Suprapubic skin (tissue), 4 donors: ENCODE measurements at regions not wholly inside any gene's neighbourhood (a gene's known extent, or its start where the extent isn't known, plus 50 kb on each side); places are given as distances from the start of the nearest gene placed in this dataset.

ENCODE experiments used
- DNase-seq, 2 donors: peaks; one replicate each; pipeline ENCODE4 v3.0.0-alpha.2; 2019; ENCODE audit warnings: low spot score in 2 of 2
- H3K27ac ChIP-seq: fragments of 200-600 bp; sonication (generic); one replicate; pipeline ENCODE4 v1.5.1; 2019
- H3K27me3 ChIP-seq: fragments of 200-600 bp; sonication (generic); one replicate; pipeline ENCODE4 v1.5.1; 2019
- H3K36me3 ChIP-seq: fragments of 200-600 bp; sonication (generic); one replicate; pipeline ENCODE4 v1.5.1; 2019
- H3K4me1 ChIP-seq: fragments of 200-600 bp; sonication (generic); one replicate; pipeline ENCODE4 v1.5.1; 2019
- H3K4me3 ChIP-seq: fragments of 200-600 bp; sonication (generic); one replicate; pipeline ENCODE4 v1.5.1; 2019; ENCODE audit warnings: mild to moderate bottlenecking
- H3K9me3 ChIP-seq: fragments of 200-600 bp; sonication (generic); one replicate; pipeline ENCODE4 v1.5.1; 2019
- CTCF ChIP-seq, 2 donors: fragments of 200-600 bp in 1 of 2; fragments of 450-650 bp in 1 of 2; sonication (generic) in 1 of 2; IDR thresholded peaks; one replicate each; pipeline ENCODE4 v1.5.1; 2016 to 2019; ENCODE audit warnings: antibody characterized with exemption in 2 of 2, mild to moderate bottlenecking in 1 of 2, moderate library complexity in 1 of 2
- EP300 ChIP-seq: sonication (generic); formaldehyde crosslinking; IDR thresholded peaks from one replicate; pipeline ENCODE4 v1.6.1; 2017; ENCODE audit warnings: antibody characterized with exemption
- POLR2A ChIP-seq, 2 donors: fragments of 450-650 bp; IDR thresholded peaks; one replicate each; pipeline ENCODE4 v1.6.1; 2017; ENCODE audit warnings: antibody characterized with exemption in 2 of 2, mild to moderate bottlenecking in 2 of 2, moderate library complexity in 2 of 2
- POLR2AphosphoS5 ChIP-seq, 3 donors: sonication (generic); formaldehyde crosslinking; IDR thresholded peaks; one replicate each; pipeline ENCODE4 v1.6.1; 2017; ENCODE audit warnings: antibody characterized with exemption in 3 of 3
- WGBS: methylation state at CpG from one replicate; pipeline ENCODE4 v1.1.5; 2018; 5-methylcytosine and 5-hydroxymethylcytosine counted together

- no peaks in the 10 kb centered on the region for H3K4me1 ChIP-seq
- no peaks in the 10 kb centered on the region for H3K9me3 ChIP-seq
- no peaks in the 10 kb centered on the region for H3K27me3 ChIP-seq
- H3K4me3 ChIP-seq = no peak overlapping the region
- TF ChIP-seq POLR2A (IDR thresholded peaks at IDR 0.05) = no peak
- no peak for TF ChIP-seq CTCF (IDR thresholded peaks at IDR 0.05)
- TF ChIP-seq POLR2AphosphoS5 (IDR thresholded peaks at IDR 0.05) = no peak
- TF ChIP-seq EP300 = no peak
- WGBS = 50% methylated on average over 8 of the region's 8 CpGs
- H3K36me3 ChIP-seq = no peaks in the 10 kb centered on the region
- H3K27ac ChIP-seq = no peak overlapping the region
- DNase-seq = peak in 1 of 2 donors; percentile 63
Observed at GRCh38 chr21:32198384-32198783, 80.5 kb downstream of the MIS18A start.

- TF ChIP-seq POLR2A (IDR thresholded peaks at IDR 0.05) = no peak
- TF ChIP-seq POLR2AphosphoS5 (IDR thresholded peaks at IDR 0.05) = no peak
- no peak for TF ChIP-seq CTCF (IDR thresholded peaks at IDR 0.05)
- TF ChIP-seq EP300 = no peak
- WGBS = 27% methylated on average over 2 of the region's 2 CpGs
- Histone ChIP-seq H3K36me3 (no peaks in the 10 kb centered on the region), H3K27ac (no peak overlapping the region), H3K4me1 (no peaks in the 10 kb centered on the region), H3K4me3 (no peak overlapping the region), H3K9me3 (no peaks in the 10 kb centered on the region), H3K27me3 (no peaks in the 10 kb centered on the region)
- no peak for DNase-seq
Observed at GRCh38 chr21:32197896-32198295, 81.0 kb downstream of the MIS18A start.

GRCh38 chr21:32196001-32196400, 82.8 kb downstream of the MIS18A start:
- H3K27me3 ChIP-seq = no peaks in the 10 kb centered on the region
- peak in 1 of 2 donors; percentile 15 for DNase-seq
- WGBS = 90% methylated on average over 4 of the region's 4 CpGs
- H3K4me1 ChIP-seq = no peaks in the 10 kb centered on the region
- H3K36me3 ChIP-seq = no peaks in the 10 kb centered on the region
- TF ChIP-seq POLR2A (IDR thresholded peaks at IDR 0.05) (no peak), EP300 (no peak), CTCF (IDR thresholded peaks at IDR 0.05) (no peak), POLR2AphosphoS5 (IDR thresholded peaks at IDR 0.05) (no peak)
- no peak overlapping the region for H3K27ac ChIP-seq
- no peaks in the 10 kb centered on the region for H3K9me3 ChIP-seq
- H3K4me3 ChIP-seq = no peak overlapping the region

- Histone ChIP-seq H3K27ac (no peak overlapping the region), H3K9me3 (no peaks in the 10 kb centered on the region), H3K36me3 (no peaks in the 10 kb centered on the region), H3K4me1 (no peaks in the 10 kb centered on the region), H3K4me3 (no peak overlapping the region), H3K27me3 (no peaks in the 10 kb centered on the region)
- peak in 1 of 2 donors; percentile 24 for DNase-seq
- WGBS = 88% methylated on average over 7 of the region's 7 CpGs
- no peak for TF ChIP-seq POLR2AphosphoS5 (IDR thresholded peaks at IDR 0.05)
- TF ChIP-seq CTCF (IDR thresholded peaks at IDR 0.05) = no peak
- TF ChIP-seq POLR2A (IDR thresholded peaks at IDR 0.05) = no peak
- no peak for TF ChIP-seq EP300
Observed at GRCh38 chr21:32193098-32193465, 85.8 kb downstream of the MIS18A start.

- Histone ChIP-seq H3K4me3 (no peak overlapping the region), H3K27ac (no peak overlapping the region), H3K27me3 (no peaks in the 10 kb centered on the region), H3K36me3 (no peaks in the 10 kb centered on the region), H3K9me3 (no peaks in the 10 kb centered on the region), H3K4me1 (no peaks in the 10 kb centered on the region)
- 88% methylated on average over 13 of the region's 13 CpGs for WGBS
- DNase-seq = peak in 1 of 2 donors; percentile 15
- no peak for TF ChIP-seq POLR2A (IDR thresholded peaks at IDR 0.05)
- no peak for TF ChIP-seq CTCF (IDR thresholded peaks at IDR 0.05)
- no peak for TF ChIP-seq EP300
- TF ChIP-seq POLR2AphosphoS5 (IDR thresholded peaks at IDR 0.05) = no peak
Observed at GRCh38 chr21:32192291-32193097, 86.4 kb downstream of the MIS18A start.
